GM23338 (cell line): ENCODE measurements at regions not wholly inside any gene's neighbourhood (a gene's known extent, or its start where the extent isn't known, plus 50 kb on each side); places are given as distances from the start of the nearest gene placed in this dataset.

Source experiments
- CREB1 ChIP-seq: fragments of 250-450 bp; sonication (Bioruptor Pico); IDR thresholded peaks from 2 replicates; pipeline ENCODE4 v1.5.0; 2020; ENCODE audit warnings: low read depth, mild to moderate bottlenecking, moderate library complexity
- CTCF ChIP-seq, 2 experiments: fragments of 200-600 bp in 1 of 2; sonication (generic) in 1 of 2; conservative IDR thresholded peaks; 2 replicates each; pipeline versions ENCODE4 v1.5.1 to v1.6.1; 2016 to 2017; ENCODE audit warnings: antibody characterized with exemption in 2 of 2, low read depth in 2 of 2, mild to moderate bottlenecking in 2 of 2, moderate library complexity in 1 of 2
- EZH2 ChIP-seq: fragments of 200-600 bp; sonication (generic); IDR thresholded peaks from one replicate; pipeline ENCODE4 v1.8.0; 2017; ENCODE audit warnings: antibody characterized with exemption, mild to moderate bottlenecking, low read depth; ENCODE audit not compliant: unreplicated experiment
- POLR2AphosphoS5 ChIP-seq: IDR thresholded peaks from 2 replicates; pipeline ENCODE4 v1.6.1; 2016; ENCODE audit warnings: antibody characterized with exemption, low read depth
- ZNF331 ChIP-seq: fragments of 250-450 bp; sonication (Bioruptor Pico); IDR thresholded peaks from 2 replicates; pipeline ENCODE4 v1.5.0; 2020; ENCODE audit warnings: low read depth, mild to moderate bottlenecking, moderate library complexity

DNA sequence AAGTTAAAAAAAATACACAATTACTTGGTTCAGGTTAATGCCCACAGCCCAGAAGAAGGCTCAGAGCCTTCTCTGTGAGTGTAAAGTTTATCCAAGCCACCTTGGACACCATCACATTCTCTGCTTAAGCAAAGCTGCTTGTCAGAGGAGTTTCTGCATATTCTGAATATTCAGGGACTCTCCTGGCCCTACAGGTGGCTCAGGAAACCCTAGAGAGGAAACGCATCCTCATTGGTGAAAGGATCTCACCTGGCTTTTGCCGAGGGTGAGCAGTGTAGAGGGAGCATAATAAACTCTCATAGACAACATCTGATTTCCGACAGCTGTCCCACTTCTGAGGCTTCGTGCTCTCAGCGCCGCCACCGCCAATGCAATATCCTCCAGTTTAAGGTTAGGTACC, 239.9 kb upstream of the TSHZ3 start:
- TF ChIP-seq POLR2AphosphoS5, result no peak
- no peak for TF ChIP-seq EZH2
- TF ChIP-seq CTCF (conservative IDR thresholded peaks at IDR 0.05; ENCODE audit: low read depth in 2 of 2), result no peak
- TF ChIP-seq CREB1 (CRISPR knock-in tag), result no peak
- no peak for TF ChIP-seq ZNF331 (CRISPR knock-in tag)
